K562 (cell line): ENCODE measurements at regions not wholly inside any gene's neighbourhood (a gene's known extent, or its start where the extent isn't known, plus 50 kb on each side); places are given as distances from the start of the nearest gene placed in this dataset.

Experiments
- BACH1 ChIP-seq: fragments of 200-800 bp; sonication (Bioruptor generic); IDR thresholded peaks from 2 replicates; pipeline ENCODE4 v1.6.1; 2016; ENCODE audit warnings: missing genetic modification characterization, missing compliant biosample characterization
- CHD1 ChIP-seq: fragments of 200-600 bp; sonication (generic); IDR thresholded peaks from one replicate; pipeline ENCODE4 v1.6.1; 2012; ENCODE audit warnings: mild to moderate bottlenecking, moderate library complexity, low read length, inconsistent platforms
- ETV1 ChIP-seq: fragments of 450-650 bp; conservative IDR thresholded peaks from 2 replicates; pipeline ENCODE4 v1.6.1; 2016; ENCODE audit warnings: missing genetic modification characterization, control low read depth, low read depth, missing compliant biosample characterization
- HLTF ChIP-seq: fragments of 450-650 bp; IDR thresholded peaks from 2 replicates; pipeline ENCODE4 v1.6.1; 2016
- KDM1A ChIP-seq, 2 experiments: fragments of 450-650 bp; IDR thresholded peaks; 2 replicates each; pipeline ENCODE4 v1.6.1; 2016; ENCODE audit warnings: mild to moderate bottlenecking in 2 of 2
- MAFK ChIP-seq: IDR thresholded peaks from 2 replicates; pipeline ENCODE4 v1.6.1; 2011; ENCODE audit warnings: low read length, improper control_type of control experiment
- MECOM ChIP-seq: fragments of 250-450 bp; sonication (Bioruptor Pico); IDR thresholded peaks from 2 replicates; pipeline ENCODE4 v1.8.0; 2022; ENCODE audit warnings: inconsistent platforms
- SMC3 ChIP-seq: conservative IDR thresholded peaks from 2 replicates; pipeline ENCODE4 v1.6.1; 2011; ENCODE audit warnings: low read depth, low read length, improper control_type of control experiment; ENCODE audit not compliant: insufficient read depth
- TEAD2 ChIP-seq: fragments of 450-650 bp; IDR thresholded peaks from 2 replicates; pipeline ENCODE4 v1.6.1; 2016; ENCODE audit warnings: missing genetic modification characterization, control low read depth, missing compliant biosample characterization
- ZNF324 ChIP-seq: fragments of 250-450 bp; sonication (Bioruptor Pico); IDR thresholded peaks from 2 replicates; pipeline ENCODE4 v1.4.0; 2020; ENCODE audit warnings: mild to moderate bottlenecking
- ZNF431 ChIP-seq: sonication (generic); formaldehyde crosslinking; IDR thresholded peaks from 2 replicates; pipeline ENCODE4 v1.8.0; 2022; ENCODE audit warnings: mild to moderate bottlenecking, missing genetic modification reagents
- TF ChIP-seq, protein P1 (sequence below): fragments of 250-450 bp; sonication (Bioruptor Pico); IDR thresholded peaks from 2 replicates; pipeline ENCODE4 v1.4.0; 2020; ENCODE audit warnings: mild to moderate bottlenecking, moderate library complexity, borderline replicate concordance
- TF ChIP-seq, protein P2 (sequence below): sonication (generic); formaldehyde crosslinking; IDR thresholded peaks from 2 replicates; pipeline ENCODE4 v1.8.0; 2023; ENCODE audit warnings: mild to moderate bottlenecking, missing genetic modification reagents
- TF ChIP-seq, protein P3 (sequence below), 2 experiments: fragments of 250-450 bp in 1 of 2; fragments of 450-650 bp in 1 of 2; sonication (Bioruptor Pico) in 1 of 2; IDR thresholded peaks; 2 replicates each; pipeline versions ENCODE4 v1.6.1 to v1.8.0; 2016 to 2021; ENCODE audit warnings: mild to moderate bottlenecking in 2 of 2, moderate library complexity in 2 of 2, missing compliant biosample characterization in 1 of 2, missing genetic modification characterization in 1 of 2
- TF ChIP-seq, protein P4 (sequence below), 3 experiments: IDR thresholded peaks in 2 of 3; conservative IDR thresholded peaks in 1 of 3; 2 replicates each; pipeline ENCODE4 v1.5.1; 2011 to 2012; ENCODE audit warnings: low read length in 3 of 3, mild to moderate bottlenecking in 3 of 3, control low read depth in 2 of 3, improper control_type of control experiment in 1 of 3, inconsistent platforms in 1 of 3, low read depth in 1 of 3, mixed read lengths in 1 of 3, moderate library complexity in 1 of 3; ENCODE audit not compliant: insufficient read depth in 2 of 3
- TF ChIP-seq, protein P5 (sequence below): fragments of 150-350 bp; conservative IDR thresholded peaks from 2 replicates; pipeline ENCODE4 v1.6.1; 2014; ENCODE audit warnings: low read length

DNA sequence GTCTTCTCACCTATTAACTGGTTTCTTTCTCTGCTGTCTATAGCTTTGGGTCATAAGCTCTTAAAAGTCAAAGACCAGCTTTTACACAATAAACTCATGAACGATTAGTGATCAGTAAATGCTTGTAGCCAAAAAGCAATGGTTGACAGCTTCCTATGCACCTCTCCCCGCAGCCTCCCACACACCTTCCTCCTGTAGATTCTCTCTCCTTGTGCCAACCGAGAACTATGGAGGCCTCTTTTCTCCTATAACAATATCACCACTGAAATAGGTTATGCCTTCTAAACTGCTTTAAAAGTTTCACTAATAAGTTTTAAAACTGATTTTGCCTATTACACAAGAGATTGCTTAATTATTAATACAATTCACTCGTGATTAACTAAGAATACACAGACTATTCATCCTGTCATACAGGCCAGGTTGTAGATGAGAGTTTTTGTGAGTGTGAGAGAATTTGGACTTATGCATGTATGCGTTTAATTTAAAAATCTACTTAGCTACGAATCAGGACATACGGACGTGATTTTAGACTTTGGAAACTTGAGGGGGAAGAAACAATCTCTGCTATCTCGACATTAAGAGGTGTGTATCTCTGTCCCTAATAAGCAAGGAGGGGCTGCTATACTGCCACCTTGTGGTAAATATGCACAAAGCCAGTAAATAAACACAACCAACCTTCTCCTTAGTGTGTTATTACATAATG, 229.1 kb upstream of the RBBP8 start (continued):
- TF ChIP-seq, protein P1, sequence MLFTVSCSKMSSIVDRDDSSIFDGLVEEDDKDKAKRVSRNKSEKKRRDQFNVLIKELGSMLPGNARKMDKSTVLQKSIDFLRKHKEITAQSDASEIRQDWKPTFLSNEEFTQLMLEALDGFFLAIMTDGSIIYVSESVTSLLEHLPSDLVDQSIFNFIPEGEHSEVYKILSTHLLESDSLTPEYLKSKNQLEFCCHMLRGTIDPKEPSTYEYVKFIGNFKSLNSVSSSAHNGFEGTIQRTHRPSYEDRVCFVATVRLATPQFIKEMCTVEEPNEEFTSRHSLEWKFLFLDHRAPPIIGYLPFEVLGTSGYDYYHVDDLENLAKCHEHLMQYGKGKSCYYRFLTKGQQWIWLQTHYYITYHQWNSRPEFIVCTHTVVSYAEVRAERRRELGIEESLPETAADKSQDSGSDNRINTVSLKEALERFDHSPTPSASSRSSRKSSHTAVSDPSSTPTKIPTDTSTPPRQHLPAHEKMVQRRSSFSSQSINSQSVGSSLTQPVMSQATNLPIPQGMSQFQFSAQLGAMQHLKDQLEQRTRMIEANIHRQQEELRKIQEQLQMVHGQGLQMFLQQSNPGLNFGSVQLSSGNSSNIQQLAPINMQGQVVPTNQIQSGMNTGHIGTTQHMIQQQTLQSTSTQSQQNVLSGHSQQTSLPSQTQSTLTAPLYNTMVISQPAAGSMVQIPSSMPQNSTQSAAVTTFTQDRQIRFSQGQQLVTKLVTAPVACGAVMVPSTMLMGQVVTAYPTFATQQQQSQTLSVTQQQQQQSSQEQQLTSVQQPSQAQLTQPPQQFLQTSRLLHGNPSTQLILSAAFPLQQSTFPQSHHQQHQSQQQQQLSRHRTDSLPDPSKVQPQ (CRISPR knock-in tag): no peak
- TF ChIP-seq SMC3 (peak; percentile 61), ZNF324 (CRISPR knock-in tag) (no peak), MECOM (CRISPR knock-in tag) (no peak), ZNF431 (CRISPR knock-in tag) (no peak), TEAD2 (tag) (peak; percentile 99), KDM1A (IDR thresholded peaks at IDR 0.05) (peak; percentile 31 to 32; a peak in 1 of 4 replicates), BACH1 (no peak), HLTF (no peak), CHD1 (no peak), MAFK (0 out of 2 replicates have a peak, but pooled peaks have one; percentile 10), ETV1 (0 out of 2 replicates have a peak, but pooled peaks have one; percentile 6)
- TF ChIP-seq, protein P2, sequence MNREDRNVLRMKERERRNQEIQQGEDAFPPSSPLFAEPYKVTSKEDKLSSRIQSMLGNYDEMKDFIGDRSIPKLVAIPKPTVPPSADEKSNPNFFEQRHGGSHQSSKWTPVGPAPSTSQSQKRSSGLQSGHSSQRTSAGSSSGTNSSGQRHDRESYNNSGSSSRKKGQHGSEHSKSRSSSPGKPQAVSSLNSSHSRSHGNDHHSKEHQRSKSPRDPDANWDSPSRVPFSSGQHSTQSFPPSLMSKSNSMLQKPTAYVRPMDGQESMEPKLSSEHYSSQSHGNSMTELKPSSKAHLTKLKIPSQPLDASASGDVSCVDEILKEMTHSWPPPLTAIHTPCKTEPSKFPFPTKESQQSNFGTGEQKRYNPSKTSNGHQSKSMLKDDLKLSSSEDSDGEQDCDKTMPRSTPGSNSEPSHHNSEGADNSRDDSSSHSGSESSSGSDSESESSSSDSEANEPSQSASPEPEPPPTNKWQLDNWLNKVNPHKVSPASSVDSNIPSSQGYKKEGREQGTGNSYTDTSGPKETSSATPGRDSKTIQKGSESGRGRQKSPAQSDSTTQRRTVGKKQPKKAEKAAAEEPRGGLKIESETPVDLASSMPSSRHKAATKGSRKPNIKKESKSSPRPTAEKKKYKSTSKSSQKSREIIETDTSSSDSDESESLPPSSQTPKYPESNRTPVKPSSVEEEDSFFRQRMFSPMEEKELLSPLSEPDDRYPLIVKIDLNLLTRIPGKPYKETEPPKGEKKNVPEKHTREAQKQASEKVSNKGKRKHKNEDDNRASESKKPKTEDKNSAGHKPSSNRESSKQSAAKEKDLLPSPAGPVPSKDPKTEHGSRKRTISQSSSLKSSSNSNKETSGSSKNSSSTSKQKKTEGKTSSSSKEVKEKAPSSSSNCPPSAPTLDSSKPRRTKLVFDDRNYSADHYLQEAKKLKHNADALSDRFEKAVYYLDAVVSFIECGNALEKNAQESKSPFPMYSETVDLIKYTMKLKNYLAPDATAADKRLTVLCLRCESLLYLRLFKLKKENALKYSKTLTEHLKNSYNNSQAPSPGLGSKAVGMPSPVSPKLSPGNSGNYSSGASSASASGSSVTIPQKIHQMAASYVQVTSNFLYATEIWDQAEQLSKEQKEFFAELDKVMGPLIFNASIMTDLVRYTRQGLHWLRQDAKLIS (CRISPR knock-in tag): no peak
- TF ChIP-seq, protein P3, sequence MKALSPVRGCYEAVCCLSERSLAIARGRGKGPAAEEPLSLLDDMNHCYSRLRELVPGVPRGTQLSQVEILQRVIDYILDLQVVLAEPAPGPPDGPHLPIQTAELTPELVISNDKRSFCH (CRISPR knock-in tag; IDR thresholded peaks at IDR 0.05): no peak
- TF ChIP-seq, protein P3 (tag; IDR thresholded peaks at IDR 0.05): no peak
- TF ChIP-seq, protein P4, sequence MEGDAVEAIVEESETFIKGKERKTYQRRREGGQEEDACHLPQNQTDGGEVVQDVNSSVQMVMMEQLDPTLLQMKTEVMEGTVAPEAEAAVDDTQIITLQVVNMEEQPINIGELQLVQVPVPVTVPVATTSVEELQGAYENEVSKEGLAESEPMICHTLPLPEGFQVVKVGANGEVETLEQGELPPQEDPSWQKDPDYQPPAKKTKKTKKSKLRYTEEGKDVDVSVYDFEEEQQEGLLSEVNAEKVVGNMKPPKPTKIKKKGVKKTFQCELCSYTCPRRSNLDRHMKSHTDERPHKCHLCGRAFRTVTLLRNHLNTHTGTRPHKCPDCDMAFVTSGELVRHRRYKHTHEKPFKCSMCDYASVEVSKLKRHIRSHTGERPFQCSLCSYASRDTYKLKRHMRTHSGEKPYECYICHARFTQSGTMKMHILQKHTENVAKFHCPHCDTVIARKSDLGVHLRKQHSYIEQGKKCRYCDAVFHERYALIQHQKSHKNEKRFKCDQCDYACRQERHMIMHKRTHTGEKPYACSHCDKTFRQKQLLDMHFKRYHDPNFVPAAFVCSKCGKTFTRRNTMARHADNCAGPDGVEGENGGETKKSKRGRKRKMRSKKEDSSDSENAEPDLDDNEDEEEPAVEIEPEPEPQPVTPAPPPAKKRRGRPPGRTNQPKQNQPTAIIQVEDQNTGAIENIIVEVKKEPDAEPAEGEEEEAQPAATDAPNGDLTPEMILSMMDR (IDR thresholded peaks at IDR 0.05 in 2 of 3, conservative IDR thresholded peaks at IDR 0.05 in 1 of 3; ENCODE audit: insufficient read depth in 2 of 3, low read depth in 1 of 3, low read length in 3 of 3): peak; percentile 64 to 88 (median 72); a peak in 5 of 6 replicates
- TF ChIP-seq, protein P5, sequence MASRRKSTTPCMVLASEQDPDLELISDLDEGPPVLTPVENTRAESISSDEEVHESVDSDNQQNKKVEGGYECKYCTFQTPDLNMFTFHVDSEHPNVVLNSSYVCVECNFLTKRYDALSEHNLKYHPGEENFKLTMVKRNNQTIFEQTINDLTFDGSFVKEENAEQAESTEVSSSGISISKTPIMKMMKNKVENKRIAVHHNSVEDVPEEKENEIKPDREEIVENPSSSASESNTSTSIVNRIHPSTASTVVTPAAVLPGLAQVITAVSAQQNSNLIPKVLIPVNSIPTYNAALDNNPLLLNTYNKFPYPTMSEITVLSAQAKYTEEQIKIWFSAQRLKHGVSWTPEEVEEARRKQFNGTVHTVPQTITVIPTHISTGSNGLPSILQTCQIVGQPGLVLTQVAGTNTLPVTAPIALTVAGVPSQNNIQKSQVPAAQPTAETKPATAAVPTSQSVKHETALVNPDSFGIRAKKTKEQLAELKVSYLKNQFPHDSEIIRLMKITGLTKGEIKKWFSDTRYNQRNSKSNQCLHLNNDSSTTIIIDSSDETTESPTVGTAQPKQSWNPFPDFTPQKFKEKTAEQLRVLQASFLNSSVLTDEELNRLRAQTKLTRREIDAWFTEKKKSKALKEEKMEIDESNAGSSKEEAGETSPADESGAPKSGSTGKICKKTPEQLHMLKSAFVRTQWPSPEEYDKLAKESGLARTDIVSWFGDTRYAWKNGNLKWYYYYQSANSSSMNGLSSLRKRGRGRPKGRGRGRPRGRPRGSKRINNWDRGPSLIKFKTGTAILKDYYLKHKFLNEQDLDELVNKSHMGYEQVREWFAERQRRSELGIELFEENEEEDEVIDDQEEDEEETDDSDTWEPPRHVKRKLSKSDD: no peak
